HG03280 (cell line): ENCODE measurements at regions not wholly inside any gene's neighbourhood (a gene's known extent, or its start where the extent isn't known, plus 50 kb on each side); places are given as distances from the start of the nearest gene placed in this dataset.

Source experiments
- ATAC-seq: cut with Tn5 transposase; IDR thresholded peaks from one replicate; pipeline ENCODE4 v1.9.1; 2021; ENCODE audit warnings: mild to moderate bottlenecking, moderate library complexity; ENCODE audit not compliant: unreplicated experiment

DNA sequence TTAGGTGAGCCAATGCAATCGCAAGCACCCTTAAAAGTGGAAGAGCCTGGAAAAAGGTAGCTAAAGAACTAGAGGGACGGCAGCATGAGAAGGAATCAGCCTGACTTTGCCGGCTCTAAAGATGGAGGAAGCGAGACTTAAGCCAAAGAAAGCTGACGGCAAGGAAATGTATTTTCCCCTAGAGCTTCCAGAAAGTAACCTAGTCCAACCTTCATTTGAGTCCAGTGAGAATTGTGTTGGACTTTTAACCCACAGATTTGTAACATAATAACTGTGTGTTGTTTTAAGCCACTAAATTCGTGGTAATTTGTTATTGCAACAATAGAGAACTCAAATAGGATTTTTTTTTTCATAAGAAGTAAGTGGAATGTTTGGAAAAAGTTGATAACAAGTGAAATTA, 212.7 kb upstream of the C1QTNF7 start:
- no peak for ATAC-seq

DNA sequence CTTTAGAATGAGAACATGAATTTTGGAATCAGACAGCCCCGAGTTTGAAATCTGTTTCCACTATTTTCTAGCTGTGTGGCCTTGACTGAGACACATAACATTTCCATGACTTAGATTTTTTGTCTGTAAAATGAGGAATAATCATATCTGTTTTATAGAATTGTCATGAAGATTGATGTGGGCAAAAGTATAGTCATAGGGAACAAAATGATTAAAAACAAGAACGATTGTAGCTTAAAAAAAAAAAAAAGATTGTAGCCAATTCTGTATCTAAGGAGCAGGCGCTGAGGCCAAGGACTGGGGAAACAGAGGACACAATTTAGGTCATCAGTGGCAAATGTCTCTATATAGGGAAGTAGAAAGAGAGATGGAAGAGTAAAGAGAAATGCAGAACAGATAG, 201.6 kb upstream of the C1QTNF7 start:
- no peak for ATAC-seq

DNA sequence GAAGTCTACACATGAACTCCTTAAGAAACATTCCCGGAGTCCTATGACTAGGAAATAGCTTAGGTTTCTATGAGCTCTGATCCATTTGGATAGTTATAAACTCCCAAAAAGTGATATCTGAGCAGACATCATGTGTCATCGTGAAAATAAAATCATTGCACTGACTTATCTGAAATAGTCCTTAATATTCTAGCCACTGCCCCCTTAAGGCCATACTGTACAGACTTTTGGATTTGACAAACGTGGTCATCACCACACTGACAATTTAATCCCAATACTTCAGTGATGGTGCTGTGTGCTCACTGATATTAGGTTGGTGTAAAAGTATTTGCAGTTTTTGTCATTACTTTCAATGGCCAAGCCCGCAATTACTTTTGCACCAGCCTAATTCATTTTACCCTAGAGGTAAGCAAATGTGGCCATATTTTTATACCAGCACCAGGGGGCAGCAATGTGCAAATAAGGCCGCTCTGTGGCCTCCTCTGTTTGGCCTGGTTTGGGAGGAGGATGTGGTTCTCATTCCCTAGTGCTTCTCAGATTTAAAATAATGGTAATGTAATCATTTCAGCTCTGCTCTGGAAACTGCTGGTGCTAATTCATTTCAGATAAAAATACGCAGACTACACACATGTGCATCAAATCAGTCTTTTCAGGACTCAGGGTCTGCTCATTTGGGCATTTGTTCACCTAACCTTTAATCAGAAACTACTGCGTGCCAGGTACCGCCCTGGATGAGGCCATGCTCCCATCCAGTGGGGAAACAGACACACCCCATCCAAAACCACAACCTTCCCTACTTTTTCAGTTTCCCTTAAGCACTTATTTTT, 196.4 kb upstream of the C1QTNF7 start:
- ATAC-seq = peak; percentile 80

DNA sequence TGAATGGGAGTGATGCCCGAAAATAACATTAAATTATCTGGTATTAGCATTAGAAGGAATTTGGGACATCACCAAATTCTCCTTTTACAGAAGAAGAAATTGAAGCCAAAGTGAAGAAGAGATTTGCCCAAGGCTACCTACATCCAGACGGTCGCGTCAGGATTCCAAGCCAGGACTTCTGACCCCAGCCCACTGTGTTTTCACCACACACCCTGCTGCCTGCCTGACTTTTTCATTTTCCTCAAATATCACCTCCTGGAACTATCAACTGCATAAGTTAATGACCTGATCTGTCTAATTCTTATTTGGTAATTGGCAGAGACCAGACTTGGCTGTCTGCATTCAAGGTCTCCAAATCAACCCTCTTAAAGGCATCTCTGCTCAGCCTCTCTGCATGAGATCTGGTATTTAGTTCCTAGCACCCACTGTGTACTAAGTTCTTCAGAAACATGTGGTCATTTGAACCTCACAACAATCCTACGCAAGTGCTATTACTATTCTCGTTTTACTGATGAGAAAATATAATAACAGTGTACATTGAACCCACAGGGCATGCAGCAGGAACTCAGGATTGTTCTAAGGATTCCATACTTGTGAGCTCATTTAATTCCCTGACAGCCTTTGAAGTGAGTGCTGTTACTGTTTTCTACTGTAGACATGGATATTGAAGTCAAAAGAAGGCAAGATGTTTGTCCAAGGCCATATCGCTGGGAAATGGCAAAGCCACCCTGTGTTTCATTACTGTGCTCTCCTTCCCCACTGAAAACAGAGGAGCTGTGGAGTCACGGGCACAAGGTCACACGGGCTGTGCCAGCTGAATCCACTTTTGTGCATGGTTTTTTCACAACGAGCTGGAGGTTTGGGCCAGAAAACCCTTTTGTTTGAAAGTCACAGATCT, 195.2 kb upstream of the C1QTNF7 start:
- ATAC-seq = no peak

DNA sequence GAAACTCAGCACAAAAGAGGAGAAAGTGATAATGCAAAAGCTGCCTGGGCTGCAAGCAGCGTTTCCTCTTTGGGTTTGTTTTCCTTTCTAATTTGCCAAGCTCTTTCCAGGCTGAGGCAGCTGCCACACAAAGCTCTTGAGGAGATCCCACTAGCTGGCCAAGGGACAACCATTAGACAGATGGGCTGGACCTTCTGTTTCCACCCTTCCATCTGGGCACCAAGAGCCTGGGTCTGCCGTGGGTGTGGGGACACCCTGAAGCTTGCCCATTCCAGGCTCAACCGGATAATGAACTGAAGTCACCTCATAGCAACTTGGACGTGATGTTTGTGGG, 194.6 kb upstream of the C1QTNF7 start:
- ATAC-seq = no peak

DNA sequence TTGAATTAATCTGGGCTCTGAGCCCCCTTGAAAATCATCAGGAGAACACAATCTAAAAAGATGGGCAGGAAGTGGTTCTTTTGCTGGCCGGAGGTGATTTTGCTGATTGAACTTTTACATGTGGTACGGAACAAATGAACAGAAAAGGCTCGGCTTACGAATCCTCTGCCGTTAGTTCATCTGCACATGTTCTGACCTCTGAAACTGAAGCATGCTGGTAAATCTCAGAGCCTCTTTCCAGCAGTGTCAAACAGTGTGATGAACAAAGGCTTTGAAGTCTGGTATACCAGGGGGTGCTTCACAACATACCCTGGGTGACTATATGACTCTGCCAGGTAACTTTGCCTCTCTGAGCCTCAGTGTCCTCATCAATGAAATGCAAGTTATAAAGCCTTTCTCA, 194.2 kb upstream of the C1QTNF7 start:
- no peak for ATAC-seq

DNA sequence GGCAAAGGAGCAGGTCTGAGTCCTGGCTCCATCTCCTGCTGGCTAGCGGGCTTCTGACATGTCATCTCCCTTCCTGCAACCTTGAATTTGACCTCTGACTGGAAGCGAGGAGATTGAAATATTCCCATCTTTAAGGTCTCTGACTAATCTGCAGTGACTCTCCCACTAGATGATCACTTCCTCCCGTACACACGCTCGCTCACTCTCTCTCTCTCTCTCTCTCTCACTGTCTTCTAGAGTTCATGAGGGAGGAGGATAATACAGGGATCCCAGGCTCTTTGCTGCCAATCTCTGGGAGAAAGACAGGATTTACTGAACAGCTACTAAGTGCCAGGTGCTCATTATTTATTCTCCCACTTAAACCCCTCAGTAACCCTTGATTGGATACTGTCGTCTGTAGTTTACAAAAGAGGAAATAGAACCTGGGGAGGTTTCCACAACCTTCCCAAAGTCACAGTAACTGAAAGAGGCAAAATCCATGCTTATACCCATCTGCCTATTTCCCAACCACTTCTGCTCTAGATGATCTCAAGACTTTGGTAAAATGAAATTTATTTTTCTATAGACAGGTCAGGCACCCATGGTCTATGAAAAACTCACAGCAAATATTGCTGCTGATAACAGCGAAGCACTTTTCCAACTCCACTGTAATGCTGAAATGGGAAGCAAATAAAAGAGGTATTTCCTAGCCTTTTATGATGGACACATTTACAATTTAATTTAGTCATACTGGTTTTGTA, 193.5 kb upstream of the C1QTNF7 start:
- no peak for ATAC-seq

DNA sequence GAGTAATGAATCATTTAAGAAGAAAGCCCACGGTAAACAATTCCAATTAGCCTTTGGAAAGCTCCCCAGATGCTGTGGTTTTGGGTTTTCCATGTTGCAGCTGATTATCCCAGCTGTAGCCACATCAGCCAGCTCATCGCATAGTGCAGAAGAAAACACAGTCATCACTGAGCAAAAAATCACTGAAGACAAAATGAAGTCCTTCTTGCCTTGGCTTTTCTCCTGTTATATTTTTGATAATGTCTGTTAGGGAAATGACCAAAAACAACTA, 193.0 kb upstream of the C1QTNF7 start:
- ATAC-seq = no peak

DNA sequence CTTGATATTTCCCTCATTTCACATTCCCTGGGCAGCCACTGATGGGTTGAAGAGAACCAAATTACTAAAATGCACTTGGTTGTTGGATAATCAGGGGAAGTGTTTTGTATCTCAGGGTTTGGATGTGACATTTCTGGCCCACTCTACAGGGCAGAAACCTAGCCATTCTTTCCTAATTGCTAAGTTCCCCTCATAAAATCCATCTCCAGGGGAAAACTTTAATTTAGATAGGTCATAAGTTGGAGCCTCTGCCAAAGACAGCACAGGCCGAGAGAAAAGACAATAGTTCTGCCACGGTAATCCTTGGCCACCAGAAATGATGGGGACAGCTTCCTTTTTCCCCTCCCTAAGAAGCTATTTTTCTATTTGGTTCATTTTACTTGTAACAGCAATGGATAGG, 192.7 kb upstream of the C1QTNF7 start:
- no peak for ATAC-seq

DNA sequence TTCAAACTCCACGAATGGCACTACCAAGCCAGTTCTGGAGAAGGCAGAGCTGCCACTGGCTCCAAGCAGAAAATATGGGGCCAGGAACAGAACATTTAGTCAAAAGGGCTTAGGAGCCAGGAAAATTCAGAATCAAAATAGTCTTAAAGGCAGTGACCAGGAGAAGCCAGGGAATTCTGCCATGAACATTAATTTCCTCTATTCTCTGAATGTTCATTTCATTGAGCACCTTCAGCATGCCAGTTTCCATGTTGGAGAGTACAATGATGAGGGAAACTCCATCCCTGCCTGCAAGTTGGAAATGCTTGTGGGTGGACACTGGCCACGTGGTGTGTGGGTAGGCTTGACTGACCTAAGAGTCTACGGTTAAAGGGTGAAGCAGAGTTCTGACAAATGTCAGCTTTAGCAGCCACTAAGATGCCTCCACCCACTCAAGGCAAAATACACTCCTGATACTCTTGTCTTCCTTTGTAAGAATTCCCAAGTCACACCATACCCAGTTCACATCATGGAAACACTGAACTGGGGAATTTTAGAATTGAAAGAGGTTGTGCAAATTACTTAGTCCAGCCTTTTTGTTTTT, 190.1 kb upstream of the C1QTNF7 start:
- ATAC-seq = no peak

DNA sequence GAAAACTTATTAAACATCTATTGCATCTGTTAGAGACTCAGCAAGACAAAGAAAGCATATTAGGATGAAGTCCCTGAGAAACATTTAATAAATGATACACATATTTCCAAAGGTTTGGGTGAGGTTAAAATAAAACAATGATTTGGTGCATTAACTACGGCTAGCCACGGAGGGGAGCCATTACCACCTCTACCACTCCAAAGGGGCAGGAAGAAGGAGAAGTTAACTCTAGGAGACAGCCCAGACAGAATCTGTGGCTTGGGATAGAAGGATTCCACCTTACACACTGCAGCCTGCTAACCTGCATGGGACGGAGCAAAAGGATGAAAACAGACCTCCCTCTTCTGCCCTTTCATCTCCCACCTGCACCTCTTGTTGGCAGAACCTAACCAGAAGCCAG, 189.1 kb upstream of the C1QTNF7 start:
- peak; percentile 68 for ATAC-seq

DNA sequence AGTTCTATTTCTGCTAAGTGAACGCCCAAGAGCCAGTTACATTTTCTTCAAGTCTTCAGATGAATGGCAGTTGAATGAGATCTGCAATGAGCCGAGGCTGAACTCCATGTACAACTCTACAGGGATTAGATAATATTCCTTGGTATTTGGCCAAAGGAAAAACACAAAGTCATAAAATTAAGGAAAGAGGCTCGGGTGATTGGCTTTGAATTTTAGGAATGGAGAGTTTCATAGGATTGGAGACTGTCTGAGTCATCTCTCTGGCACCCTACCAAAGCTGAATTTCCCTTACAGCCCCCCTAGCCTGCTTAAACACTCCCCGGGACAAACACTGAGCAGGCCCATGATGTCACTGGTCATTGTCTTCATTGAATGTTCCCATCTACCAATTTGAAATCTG, 188.0 kb upstream of the C1QTNF7 start:
- no peak for ATAC-seq

DNA sequence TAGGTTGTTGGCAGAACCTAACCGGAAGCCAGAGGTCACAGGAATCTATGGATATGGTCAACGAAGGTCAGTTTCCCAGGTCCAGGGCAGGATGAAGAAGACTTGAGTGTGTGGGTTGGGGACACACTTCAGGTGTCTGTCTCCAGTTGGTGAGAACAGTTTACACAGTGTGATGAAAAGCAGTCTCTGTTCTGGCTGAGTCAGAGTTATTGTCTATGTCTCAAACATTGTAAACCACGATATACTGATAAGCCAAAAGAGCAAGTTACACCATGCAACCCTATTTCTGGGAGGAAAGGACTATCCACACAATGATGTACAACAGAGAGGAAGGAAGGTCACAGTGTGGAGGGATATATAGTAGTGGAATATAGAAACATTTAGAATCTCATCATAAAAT, 187.1 kb upstream of the C1QTNF7 start:
- ATAC-seq = no peak

DNA sequence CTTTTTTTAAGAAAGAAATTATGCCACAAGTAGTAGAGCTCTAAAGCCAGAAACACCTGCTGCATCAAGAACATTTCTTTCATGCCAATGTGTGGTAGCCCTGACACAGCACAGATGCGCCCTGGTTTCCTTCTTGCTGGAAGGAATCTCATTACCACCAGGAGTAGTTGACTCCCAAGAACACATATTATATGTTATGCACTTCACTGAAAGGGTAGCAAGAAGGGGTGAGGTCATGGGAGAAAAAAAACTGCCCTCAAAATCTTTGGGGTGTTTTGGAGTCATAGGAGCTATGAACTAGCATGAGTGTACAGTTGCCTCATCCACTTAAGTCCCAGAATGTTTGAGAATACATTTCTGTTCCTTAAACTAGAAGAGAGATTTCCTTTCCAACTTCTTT, 185.8 kb upstream of the C1QTNF7 start:
- ATAC-seq = no peak

DNA sequence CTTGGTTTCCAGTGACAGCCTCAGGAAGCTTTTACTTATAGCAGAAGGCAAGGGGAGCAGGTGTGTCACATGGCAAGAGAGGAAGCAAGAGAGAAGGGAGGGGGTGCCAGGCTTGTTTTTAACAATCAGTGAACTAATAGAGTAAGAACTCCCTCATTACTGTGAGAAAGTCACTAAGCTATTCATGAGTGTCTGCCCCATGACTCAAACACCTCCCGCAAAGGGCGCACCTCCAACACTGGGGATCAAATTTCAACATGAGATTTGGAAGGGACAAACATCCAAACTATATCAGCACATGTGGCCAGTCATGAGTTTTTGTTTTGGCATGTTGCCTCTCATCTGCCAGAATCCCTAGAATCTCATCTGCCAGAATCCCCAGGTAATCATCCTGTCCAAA, 183.5 kb upstream of the C1QTNF7 start:
- no peak for ATAC-seq

DNA sequence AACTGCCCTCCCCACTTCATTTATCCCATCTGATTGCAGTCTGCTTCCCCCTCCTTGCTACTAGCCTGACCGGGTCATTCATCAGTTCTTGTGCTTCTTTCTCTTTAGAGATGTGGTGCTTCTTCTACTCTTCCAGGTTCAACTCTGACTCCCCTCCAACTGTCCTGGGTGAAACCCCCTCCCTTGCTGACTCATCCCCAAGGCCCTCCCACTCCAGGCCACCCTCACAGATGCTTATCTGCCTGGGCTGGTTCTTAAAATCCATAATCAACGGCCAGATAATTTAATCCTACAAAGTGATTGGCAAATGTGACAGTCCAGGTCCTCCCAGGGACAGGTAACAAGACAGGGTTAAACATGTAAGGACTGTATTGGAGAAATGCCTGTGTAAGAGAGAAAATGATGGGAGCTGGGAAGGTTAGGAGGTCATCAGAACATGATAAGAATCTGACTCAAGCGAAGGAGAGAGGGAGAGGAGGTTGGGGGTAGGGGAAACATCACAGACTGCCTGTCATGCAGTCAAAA, 182.8 kb upstream of the C1QTNF7 start:
- ATAC-seq = no peak

DNA sequence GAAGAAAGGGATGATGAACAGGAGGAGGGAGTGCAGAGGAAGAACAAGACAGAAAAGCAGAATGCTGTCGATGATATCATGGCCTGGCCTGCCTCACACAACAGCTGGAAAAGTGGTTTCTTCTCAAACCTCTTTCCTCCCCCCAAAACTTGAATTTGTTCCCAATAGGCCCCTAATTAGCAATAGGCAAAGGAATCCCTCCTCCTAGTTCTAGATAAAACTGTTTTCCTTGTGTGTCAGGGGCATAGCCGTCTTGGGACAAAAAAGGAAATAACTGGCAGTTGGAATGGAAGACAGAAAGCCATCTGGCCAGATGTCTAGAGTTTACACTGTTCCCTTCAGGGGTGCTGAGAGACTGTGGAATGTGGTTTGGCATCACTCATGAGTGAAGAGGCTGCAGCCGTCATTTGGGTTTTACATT, 177.8 kb upstream of the C1QTNF7 start:
- ATAC-seq = no peak

DNA sequence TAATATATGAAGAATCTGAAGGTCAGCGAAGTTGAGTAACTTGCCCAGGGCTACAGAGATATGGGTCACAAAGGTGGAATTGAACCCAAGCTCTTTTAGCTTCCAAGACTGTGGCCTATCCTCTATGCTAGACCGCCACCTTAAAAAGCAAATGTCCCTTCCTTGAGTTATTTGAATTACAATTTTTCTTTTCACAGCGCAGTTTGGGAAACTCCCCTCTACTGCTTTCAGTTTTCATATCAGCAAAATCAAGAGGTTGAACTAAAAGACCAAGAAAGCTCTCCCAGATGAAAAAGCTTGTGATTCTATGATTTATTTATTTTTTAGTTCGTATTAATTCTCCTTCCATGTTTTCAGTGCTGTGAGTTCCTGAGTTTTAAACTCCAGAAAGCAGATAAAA, 174.5 kb upstream of the C1QTNF7 start:
- peak; percentile 64 for ATAC-seq

DNA sequence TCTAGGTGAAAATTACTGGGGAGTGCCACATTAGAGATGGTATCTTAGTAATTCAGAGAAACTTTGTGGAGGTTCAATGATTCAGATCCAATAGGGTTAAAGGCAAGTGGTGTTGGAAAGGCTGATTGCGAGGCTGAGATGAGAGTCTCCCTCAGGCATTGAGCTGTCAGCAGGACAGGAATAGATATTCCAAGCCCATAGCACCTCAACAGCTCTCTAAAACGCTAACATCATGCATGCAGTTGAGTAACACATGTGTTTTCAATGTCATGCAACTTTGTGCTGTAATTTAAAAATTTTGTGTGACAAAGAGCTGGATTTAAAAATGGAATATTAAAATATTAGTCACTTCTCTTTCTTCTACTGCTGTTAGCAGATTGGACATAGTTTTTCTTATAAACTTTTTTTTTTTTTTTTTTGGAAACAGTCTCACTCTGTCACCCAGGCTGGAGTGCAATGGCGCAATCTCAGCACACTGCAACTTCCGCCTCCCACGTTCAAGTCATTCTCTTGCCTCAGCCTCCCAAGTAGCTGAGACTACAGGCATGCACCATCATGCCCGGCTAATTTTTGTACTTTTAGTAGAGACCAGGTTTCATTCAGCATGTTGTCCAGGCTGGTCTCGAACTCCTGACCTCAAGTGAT, 173.5 kb upstream of the C1QTNF7 start:
- no peak for ATAC-seq

DNA sequence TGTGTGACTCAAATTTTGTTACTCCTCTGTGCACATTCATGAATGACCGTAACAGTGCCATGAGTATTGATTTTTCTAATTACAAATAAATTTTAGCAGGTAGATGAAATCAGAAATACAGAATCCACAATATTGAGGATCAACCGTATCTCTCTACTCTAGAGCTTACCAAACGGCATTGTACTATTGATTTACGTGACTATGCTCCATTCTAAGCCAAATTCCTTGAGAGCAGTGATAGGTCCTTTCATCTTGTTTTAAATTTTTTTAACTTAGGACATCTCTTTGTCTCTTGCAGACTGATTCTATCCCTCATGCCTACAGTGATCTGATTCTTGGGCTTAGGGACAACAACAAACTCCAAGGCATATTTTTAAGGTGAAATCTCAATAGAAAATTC, 172.3 kb upstream of the C1QTNF7 start:
- ATAC-seq = no peak

DNA sequence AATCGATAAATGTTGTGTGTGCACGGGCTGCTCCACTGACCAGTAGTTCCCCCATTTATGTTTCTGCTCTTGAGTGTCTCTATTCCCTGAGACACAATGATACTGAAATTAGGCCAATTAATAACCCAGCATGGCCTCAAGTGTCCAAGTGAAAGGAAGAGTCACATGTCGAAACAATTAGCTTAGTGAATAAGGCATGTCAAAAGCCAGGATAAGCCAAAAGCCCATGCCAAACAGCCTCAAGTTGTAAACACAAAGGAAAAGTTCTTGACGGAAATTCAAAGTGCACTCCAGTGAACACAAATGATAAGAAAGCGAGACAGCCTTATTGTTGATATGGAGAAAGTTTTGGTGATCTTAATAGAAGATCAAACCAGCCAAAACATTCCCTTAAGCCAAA, 167.1 kb upstream of the C1QTNF7 start:
- ATAC-seq = no peak
